ENCODE measurements at regions not wholly inside any gene's neighbourhood (a gene's known extent, or its start where the extent isn't known, plus 50 kb on each side); places are given as distances from the start of the nearest gene placed in this dataset.
"Not testable (repeated sequence)": the region's sequence is repeated elsewhere in the genome, so short reads cannot be mapped to it uniquely, and the experiment has no call there.

DNA sequence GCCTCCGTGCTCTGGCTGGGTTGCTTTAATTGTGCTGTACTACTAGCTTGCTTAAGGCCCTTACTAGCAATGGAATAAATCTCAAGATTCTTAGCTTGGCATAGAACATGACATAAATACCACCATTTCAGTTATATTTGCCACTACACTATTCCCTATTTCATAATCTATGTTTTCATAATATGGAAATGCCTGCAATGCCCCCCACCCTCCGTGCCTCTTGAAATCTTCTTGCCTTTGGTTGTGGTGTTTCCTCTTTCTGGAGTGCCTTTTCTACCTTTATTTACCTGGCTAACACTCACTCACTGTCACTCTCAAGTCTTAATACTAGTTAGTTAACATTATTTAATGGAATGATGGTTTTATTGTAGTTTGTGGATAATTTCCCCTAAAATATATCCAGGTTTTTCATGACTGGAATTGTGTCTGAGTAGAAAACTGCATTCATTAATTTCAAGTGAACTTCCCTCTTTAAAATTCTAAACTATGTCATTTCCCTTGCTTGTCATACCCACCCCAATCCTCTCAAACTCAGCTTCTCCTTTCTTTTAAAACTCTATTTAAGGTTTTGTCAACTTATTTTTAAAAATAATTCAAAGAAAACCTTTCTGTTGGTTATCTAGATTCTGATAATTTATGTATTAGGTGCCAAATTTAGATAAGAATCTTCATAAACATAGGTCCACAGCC is 521.7 kb upstream of the DAB2 start:
- no peak for DNase-seq

DNA sequence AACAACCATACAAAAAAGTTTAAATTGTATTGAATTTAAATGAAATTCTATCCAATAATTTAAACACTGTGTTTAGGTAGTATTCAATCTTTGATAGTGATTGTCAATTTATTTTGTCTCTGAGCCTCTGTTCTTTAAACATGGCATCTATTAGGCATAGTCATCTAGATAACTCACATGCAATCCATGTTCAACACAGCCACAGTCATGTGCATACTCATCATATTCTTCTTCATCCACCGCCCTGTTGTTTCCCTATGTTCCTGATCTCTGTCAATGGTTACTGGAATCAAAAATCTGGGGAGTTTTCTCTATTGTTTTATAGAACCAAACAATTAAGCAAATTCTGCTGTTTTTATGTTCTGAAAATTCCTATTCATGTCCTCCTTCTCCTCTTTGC is 521.1 kb upstream of the DAB2 start:
- DNase-seq, result no peak

DNA sequence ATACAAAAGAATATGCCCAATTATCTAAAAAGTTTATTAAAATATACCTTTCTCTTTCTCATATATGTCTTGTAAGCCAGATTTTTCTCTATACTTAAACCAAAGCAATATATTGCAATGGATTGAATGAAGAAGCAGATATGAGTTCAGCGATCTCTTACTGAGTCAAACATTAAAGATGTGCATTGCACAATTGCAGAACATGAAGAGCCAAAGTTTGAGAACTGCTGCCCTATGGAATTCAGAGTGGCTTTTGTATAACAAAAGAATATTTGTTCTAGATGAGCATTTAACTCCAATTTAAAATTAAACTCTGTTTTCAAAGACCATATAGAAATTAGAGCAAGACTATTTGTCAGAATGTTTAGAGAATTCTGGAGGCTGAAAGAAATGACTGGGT is 519.0 kb upstream of the DAB2 start:
- DNase-seq, result no peak

DNA sequence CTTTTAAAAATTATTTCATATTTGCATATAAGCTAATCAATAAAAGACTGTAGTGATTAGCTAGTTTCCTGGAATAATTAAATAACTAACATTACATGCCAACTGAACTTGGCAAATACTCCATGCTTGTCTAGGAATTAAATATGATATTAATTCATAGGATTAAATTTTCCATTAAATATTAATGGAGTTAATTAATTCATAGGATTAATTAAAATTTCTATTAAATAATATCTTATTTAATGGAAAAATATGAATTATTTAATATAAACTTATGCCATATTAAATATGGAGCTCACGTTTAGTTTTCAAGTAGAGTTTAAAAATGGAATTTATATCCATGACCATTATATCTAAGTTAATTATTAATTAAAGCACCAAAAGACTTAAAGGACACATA is 517.8 kb upstream of the DAB2 start:
- DNase-seq, result no peak

DNA sequence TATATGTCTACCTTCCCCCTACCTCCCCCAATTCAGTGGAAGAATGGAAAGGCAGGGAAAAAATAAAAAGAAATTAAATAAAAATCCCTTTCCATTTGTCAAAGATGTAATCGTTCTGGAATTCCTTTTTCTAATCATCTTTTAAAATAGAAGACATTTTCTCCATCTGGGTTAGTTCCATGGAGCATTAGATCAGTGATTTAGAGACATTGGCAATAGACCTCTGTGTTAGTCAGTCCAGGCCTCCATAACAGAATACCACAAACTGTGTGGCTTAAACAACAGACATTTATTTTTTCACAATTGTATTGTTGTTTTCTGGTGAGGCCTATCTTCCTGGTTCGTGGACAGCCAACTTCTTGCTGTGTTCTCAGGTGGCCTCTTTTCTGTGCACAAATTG is 516.6 kb upstream of the DAB2 start:
- no peak for DNase-seq

DNA sequence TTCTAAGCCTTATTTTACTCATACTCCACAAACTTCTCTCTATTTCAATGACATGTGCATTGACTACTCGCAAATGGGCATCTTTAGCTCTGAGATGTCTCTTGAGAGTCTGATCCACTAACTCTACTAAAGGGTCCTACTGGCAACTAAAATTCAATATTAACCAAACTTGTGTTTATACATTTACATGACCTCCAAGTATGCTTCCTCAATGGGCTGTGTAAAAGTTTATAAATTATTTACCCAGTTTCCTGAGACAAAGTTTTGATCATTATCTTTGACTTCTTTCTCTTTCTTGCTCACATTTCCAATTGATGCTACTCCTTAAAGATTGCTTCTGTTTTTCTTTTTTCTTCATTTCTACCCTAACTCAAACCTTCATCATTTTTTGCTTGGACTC is 510.1 kb upstream of the DAB2 start:
- DNase-seq, result no peak

DNA sequence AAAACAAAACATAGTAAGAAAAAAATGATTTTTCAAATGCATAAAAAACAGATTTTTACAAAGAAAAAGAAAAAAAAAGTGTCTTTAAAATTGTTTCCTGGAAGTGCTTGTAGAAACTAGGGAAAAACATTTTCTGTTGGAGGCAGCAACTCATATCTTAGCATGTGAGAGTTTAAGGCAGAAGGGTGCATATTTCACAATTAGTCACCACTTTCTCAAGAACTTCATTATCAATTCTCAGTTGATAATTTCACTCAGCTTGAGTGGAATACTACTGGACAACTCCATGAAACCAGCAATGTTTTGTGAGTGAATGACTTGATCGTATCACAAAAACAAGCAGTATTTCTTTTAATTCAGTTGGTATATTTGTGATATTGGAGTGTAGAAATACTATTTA is 508.3 kb upstream of the DAB2 start:
- no peak for DNase-seq

DNA sequence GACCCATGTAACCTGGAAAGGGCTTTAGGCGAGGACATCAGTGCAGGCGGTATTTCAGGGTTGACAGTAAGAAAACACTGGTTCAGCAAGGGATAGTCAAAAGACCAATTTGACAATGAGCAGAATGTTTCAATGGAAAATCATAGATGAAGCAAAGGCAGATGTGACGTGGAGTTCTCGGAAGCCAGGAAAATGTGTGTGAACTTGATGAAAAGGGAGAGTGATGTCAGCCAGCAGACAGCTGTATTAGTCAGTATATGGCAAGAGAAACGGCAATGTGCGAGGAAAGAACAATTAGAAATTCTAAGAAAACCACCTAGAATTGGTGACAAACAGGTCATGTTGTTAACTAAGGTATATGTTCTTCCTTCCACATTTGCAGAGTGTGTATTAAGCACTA is 503.9 kb upstream of the DAB2 start:
- no peak for DNase-seq

DNA sequence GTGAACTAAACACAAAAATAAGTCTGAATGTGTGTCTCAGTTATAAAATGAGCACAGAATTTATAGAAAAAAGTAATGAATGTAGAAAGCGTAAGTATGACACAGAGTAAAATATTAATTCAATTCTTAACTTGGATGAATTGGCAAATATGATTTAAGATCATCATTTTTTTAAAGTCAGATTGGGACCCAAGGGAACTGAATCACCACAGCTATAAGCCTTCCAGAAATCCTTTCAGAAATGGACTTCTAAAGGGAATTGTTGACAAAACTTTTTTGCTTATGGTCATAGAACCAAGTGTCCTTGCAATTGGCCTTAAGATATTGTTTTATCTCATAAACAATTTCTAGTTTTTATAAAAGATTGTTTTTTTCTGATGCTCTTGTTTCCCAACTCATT is 495.1 kb upstream of the DAB2 start:
- DNase-seq, result no peak

DNA sequence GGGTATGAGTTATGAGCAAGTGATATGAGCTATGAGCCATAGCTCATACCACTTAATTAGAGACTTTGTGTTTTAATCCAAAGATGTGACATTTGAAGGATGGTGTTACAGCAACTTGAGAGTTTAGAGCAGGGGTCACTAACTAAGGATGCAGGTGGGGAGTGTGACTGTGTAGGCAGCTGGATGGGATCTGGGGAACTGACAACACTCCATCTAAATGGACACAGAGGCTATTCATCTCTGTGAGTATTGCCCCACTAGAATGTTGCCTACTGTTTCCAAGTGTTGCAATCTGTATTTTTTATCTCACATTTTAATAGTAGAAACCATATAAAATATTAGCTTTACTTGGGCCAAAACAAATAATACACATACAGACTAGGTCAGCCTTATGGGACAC is 488.1 kb upstream of the DAB2 start:
- DNase-seq, result no peak

DNA sequence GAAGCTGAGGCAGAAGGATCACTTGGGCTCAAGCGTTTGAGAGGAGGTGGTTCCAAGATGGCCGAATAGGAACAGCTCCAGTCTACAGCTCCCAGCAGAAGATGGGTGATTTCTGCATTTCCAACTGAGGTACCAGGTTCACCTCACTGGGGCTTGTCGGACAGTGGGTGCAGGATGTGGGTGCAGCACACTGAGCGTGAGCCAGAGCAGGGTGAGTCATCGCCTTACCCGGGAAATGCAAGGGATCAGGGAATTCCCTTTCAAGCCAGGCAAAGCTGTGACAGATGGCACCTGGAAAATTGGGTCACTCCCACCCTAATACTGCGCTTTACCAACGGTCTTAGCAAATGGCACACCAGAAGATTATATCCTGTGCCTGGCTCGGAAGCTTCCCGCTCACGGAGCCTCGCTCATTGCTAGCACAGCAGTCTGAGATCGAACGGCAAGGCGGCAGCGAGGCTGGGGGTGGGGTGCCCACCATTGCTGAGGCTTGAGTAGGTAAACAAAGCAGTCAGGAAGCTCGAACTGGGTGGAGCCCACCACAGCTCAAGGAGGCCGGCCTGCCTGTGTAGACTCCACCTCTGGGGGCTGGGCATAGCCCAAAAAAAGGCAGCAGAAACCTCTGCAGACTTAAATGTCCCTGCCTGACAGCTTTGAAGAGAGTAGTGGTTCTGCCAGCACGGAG is 482.6 kb upstream of the DAB2 start:
- DNase-seq, result not testable (repeated sequence)

DNA sequence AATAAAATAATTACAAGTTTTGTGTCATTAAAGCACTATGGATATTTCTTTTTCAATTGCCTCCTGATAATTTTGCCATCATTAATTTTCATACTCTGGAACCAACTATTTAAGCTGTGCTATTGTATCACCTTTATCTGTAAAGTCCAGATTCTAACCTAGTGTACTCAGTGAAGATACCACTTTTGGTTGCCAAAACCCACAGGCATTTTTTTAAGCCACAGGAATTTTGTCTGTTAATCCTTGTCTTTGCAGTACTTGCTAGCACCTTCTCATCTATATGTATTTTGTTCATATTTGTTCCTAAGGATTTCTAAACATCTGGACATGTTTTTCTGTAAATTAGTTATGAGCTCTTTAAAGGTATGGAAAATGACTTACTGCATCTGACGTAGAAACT is 481.4 kb upstream of the DAB2 start:
- DNase-seq, result no peak

DNA sequence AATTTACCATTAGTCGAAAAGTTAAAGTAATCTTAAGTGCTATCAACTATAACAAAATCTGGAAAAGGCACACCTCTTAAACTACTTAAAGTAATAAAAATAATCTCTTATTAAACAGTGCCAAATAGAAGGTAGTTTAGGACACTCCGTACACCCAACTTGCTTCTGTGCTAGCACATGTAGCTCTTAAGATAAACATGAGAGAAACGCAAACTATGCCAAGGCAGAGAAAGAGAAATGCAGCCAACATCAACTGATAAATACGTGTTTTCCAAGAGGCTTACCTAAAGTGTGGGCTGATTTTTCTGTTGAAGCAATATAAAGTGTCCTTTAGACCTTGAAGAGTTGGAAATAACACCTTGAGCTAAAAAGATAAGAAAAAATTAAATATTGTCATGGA is 480.6 kb upstream of the DAB2 start:
- no peak for DNase-seq

DNA sequence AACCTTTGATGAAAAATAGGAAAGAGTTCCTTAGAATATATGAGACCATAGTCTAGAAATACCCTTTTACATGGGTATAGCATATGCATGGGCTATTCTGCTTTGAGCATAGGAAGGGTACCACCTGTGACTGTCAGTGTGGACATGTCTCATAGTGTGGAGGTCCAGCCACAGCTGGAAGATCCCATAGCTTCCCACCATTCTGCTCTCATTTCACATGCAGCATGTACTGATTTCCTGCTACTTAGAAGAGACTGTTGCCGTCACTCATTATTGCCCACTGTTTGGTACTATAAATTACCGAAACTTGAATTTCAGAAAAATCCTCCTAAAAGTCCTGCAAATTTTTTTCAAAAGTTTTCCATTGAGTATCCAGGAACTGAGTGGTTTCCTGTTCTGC is 477.8 kb upstream of the DAB2 start:
- DNase-seq, result no peak

DNA sequence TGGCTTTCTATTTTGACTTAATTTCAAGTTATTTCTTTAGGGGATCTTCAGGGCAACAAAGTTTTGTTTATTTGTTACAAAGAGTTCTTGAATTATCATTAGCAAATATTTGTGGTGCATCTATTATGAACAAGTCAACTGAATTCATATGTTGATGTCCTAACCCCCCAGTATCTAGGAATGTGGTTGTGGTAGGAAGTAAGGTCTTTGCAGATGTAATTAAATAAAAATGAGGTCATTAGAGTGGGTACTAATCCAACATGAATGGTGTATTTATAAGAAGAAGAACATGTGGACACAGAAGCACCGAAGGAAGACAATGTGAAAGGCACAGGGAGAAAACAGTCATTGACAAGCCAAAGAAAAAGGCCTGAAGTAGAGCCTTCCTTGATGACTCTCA is 474.0 kb upstream of the DAB2 start:
- no peak for DNase-seq

DNA sequence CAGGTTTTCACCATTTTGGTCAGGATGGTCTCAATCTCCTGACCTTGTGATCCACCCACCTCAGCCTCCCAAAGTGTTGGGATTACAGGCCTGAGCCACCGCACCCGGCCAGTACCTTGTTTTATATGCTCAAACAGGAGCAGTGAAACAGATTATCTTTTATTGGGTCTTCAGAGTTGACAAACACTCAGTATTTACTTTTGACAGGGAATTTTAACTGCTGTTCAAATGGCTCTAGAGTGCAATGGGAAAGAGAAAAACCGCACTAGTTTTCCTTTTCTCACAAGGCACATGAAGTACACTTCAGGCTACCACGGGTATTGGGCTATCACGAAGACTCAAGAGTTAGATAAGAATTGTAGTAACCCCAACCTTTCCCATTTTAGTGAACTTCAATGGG is 471.9 kb upstream of the DAB2 start:
- DNase-seq, result no peak

DNA sequence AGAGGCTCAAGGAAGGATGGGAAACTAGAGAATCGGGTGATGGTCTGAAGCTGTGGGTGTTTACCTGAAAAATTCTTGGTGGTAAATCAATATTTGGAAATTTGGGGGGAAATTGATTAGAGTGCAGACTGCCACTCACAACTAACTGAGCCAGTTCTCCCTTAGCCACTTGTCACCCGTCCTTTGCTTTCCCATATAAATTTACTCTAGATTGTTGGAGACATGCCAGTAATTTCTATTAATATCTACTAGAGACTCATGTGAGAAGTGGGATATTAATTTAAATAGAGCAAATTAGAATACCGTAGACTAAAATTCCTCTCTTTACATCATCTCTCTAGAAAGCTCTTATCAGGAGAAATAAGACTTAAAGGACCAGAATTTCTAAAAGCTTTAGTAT is 471.3 kb upstream of the DAB2 start:
- no peak for DNase-seq

DNA sequence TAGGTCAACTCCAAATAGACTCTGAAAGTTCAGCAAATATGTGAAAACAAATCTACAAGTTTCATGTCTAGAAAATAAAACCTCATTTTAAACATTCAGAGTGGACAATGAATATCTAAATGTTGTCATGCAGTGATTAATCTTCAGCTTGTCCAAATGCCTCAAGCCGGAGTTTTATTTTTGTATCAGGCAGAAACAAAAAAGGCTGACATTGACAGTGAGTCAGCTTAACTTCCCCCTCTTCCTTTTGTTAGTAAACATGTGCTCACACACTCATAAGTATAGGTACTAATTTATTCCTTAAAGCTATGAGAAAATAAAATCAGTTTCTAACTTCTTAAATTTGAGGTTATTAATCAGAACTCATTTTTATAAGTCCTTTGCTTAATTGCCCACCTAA is 467.9 kb upstream of the DAB2 start:
- no peak for DNase-seq

DNA sequence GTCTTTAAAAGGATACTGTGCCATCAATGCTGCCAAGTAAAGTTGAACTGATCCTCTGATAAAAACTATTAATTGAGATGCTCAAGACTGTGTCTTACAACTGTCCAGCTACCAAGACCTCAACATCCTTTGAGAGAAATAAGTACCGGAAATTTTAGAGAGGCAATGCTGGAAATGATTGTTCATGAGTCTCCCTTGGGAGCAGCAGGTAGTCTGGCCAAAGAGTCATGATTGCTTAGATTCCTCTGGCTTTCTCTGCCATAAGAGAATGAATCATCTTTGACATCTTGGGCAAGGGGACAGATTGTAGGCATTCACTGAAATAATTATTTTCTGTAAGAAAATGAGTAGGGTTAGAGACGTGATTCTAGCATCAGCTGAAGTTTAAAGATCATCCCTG is 466.6 kb upstream of the DAB2 start:
- no peak for DNase-seq

DNA sequence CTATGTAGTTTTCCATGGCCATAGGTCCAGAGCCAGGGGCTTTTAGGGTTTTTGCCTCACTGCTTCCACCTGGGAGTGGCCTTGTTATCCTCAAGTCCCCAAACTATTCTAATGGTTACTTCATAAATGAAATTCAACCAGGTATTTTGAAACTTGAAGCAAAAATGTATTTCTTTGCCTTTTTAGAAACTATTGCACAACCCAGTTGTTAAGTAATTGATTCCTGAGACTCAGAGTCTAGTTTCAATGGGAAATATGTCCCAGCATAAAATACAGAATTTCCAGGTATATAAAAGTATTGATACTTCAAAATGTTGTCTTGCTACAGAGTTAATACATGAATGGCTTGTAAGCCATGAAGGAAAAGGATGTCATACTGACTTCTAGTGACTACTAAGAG is 456.2 kb upstream of the DAB2 start:
- no peak for DNase-seq

DNA sequence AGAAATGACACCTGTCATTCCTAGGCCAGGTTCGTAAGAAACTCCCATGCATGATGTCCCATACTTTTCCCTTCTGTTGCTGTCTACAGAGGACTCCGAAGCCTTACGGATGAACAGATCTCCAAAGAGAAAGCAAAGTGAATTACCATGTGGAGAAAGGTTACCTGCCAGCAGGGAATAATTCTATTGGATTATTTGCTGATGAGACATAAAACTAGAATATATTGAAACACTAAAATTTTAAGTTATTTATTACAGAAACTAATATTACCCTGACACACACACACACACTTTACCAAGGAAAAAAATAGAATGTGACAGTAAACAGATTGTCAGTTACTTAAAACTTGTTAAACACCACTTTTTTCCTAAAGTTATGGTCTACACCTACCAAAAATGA is 452.7 kb upstream of the DAB2 start:
- no peak for DNase-seq

DNA sequence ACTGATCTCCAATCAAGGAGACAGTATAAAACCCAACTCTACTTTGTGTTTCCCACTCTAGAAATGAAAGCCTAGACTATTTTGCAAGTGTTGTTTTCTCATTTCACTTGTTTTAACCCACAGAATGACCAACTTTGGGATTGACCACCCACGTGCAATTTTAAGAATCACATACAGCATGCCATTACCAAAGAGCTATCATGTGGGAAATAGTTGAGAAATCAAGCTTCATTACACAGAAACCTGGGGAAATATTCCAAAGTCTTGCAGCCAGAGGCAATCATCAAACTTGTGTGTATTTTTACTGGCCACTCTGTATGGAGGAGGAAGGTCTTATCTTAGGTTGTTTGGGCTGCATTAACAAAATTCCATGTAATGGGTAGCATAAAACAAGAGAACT is 451.4 kb upstream of the DAB2 start:
- no peak for DNase-seq

DNA sequence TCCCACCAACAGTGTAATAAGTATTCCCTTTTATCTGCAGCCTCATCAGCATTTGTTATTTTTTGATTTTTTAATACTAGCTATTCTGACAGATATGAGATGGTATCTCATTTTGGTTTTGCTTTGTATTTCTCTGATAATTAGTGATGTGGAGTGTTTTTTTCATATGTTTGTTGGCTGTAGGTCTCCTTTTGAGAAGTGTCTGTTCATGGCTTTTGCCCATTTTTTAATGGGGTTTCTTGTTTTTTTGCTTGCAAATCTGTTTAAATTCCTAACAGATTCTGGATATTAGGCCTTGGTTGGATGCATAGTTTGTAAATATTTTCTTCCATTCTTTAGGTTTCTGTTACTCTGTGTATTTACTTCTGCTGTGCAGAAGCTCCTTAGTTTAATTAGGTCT is 445.4 kb upstream of the DAB2 start:
- DNase-seq, result no peak

DNA sequence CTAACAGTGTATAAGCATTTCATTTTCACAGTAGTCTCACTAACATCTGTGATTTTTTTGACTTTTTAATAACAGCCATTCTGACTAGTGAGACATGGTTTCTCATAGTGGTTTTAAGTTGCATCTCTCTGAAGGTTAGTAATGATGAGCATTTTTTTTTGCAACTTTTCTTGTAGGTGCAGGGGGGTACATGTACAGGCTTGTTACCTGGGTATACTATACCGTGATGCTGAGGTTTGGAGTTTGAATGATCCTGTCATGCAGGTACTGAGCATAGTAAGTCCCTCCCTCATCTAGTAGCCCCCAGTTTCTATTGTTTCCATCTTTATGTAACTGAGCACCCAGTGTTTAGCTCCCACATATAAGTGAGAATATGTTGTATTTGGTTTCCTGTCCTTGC is 444.6 kb upstream of the DAB2 start:
- DNase-seq, result no peak

DNA sequence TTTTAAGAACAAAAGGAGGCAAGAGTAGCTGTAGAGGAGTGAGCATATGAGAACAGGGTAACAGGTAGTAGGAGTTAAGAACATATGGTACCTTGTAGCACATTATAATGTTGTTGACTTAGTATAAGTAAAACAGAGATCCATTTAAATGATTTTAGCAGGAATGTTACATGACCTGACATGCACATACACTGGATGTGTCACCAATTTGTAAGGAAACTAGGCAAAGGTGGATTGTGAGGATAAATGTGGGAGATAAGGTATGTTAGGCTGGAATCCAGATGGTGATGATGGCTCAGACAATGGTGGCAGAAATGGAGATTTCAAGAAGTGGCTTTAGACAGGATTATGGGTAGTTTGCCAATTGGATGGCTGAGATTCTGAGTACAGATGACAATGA is 443.1 kb upstream of the DAB2 start:
- no peak for DNase-seq
